H9 (cell line): ENCODE measurements at regions not wholly inside any gene's neighbourhood (a gene's known extent, or its start where the extent isn't known, plus 50 kb on each side); places are given as distances from the start of the nearest gene placed in this dataset.

ENCODE experiments used
- DNase-seq: peaks from one replicate; pipeline ENCODE4 v3.0.0-alpha.2; 2017
- H2AFZ ChIP-seq: one replicate; pipeline ENCODE4 v1.6.1; 2013; ENCODE audit warnings: mild to moderate bottlenecking, low read length, control low read depth, moderate library complexity
- H2AK5ac ChIP-seq: 2 replicates; pipeline ENCODE4 v1.6.1; 2013; ENCODE audit warnings: low read length, control low read depth, mixed read lengths; ENCODE audit not compliant: insufficient read length
- H2BK120ac ChIP-seq: one replicate; pipeline ENCODE4 v1.6.1; 2013; ENCODE audit warnings: low read depth, mild to moderate bottlenecking, low read length, control low read depth, inconsistent platforms; ENCODE audit not compliant: poor library complexity, severe bottlenecking
- H2BK12ac ChIP-seq: 2 replicates; pipeline ENCODE4 v1.6.1; 2013; ENCODE audit warnings: low read length, control low read depth, mixed read lengths, low read depth; ENCODE audit not compliant: insufficient read length
- H2BK15ac ChIP-seq: 2 replicates; pipeline ENCODE4 v1.6.1; 2013; ENCODE audit warnings: low read depth, low read length, control low read depth
- H2BK20ac ChIP-seq: one replicate; pipeline ENCODE4 v1.6.1; 2013; ENCODE audit warnings: low read depth, mild to moderate bottlenecking, low read length, control low read depth, inconsistent platforms; ENCODE audit not compliant: poor library complexity, severe bottlenecking
- H2BK5ac ChIP-seq: 2 replicates; pipeline ENCODE4 v1.6.1; 2013; ENCODE audit warnings: low read length, control low read depth, mixed read lengths; ENCODE audit not compliant: insufficient read length
- H3K14ac ChIP-seq: 2 replicates; pipeline ENCODE4 v1.6.1; 2013; ENCODE audit warnings: low read length, control low read depth; ENCODE audit not compliant: insufficient read depth
- H3K18ac ChIP-seq: 2 replicates; pipeline ENCODE4 v1.6.1; 2013; ENCODE audit warnings: low read depth, mild to moderate bottlenecking, mixed read lengths, low read length, control low read depth; ENCODE audit not compliant: insufficient read length
- H3K23ac ChIP-seq: 2 replicates; pipeline ENCODE4 v1.6.1; 2013; ENCODE audit warnings: low read length, control low read depth, mixed read lengths, low read depth; ENCODE audit not compliant: insufficient read length
- H3K23me2 ChIP-seq: 2 replicates; pipeline ENCODE4 v1.6.1; 2013; ENCODE audit warnings: low read depth, mild to moderate bottlenecking, mixed read lengths, low read length, control low read depth; ENCODE audit not compliant: insufficient read length, poor library complexity, severe bottlenecking
- H3K27ac ChIP-seq: 2 replicates; pipeline ENCODE4 v1.5.1; 2013; ENCODE audit warnings: low read length, control low read depth, mixed read lengths, low read depth; ENCODE audit not compliant: insufficient read length
- H3K27me3 ChIP-seq: 2 replicates; pipeline ENCODE4 v1.6.1; 2013; ENCODE audit warnings: low read length, control low read depth, inconsistent platforms; ENCODE audit not compliant: insufficient read depth
- H3K4ac ChIP-seq: 2 replicates; pipeline ENCODE4 v1.6.1; 2013; ENCODE audit warnings: low read depth, mild to moderate bottlenecking, control low read depth, inconsistent platforms, low read length, moderate library complexity
- H3K4me1 ChIP-seq: 2 replicates; pipeline ENCODE4 v1.6.1; 2013; ENCODE audit warnings: low read length, control low read depth, inconsistent platforms; ENCODE audit not compliant: insufficient read depth
- H3K4me2 ChIP-seq: 2 replicates; pipeline ENCODE4 v1.6.1; 2013; ENCODE audit warnings: low read length, control low read depth, mixed read lengths; ENCODE audit not compliant: insufficient read length, insufficient read depth
- H3K56ac ChIP-seq: 2 replicates; pipeline ENCODE4 v1.6.1; 2013; ENCODE audit warnings: low read depth, mild to moderate bottlenecking, mixed read lengths, low read length, control low read depth; ENCODE audit not compliant: insufficient read length
- H3K79me1 ChIP-seq: 2 replicates; pipeline ENCODE4 v1.6.1; 2013; ENCODE audit warnings: low read depth, mild to moderate bottlenecking, moderate library complexity, low read length, control low read depth, inconsistent platforms; ENCODE audit not compliant: insufficient read depth, poor library complexity, severe bottlenecking
- H3K79me2 ChIP-seq: 2 replicates; pipeline ENCODE4 v1.6.1; 2013; ENCODE audit warnings: low read length, control low read depth, inconsistent platforms; ENCODE audit not compliant: insufficient read depth
- H3K9ac ChIP-seq: 2 replicates; pipeline ENCODE4 v1.6.1; 2013; ENCODE audit warnings: low read length, control low read depth, mixed read lengths; ENCODE audit not compliant: insufficient read length; ENCODE audit errors: extremely low read depth
- H3K9me3 ChIP-seq: one replicate; pipeline ENCODE4 v1.6.1; 2013; ENCODE audit warnings: low read depth, low read length, inconsistent platforms; ENCODE audit not compliant: control insufficient read depth
- H3T11ph ChIP-seq: one replicate; pipeline ENCODE4 v1.6.1; 2013; ENCODE audit warnings: mild to moderate bottlenecking, low read length, control low read depth, inconsistent platforms
- H4K20me1 ChIP-seq: one replicate; pipeline ENCODE4 v1.6.1; 2013; ENCODE audit not compliant: control insufficient read depth, insufficient read length, insufficient read depth
- H4K5ac ChIP-seq: 2 replicates; pipeline ENCODE4 v1.6.1; 2013; ENCODE audit warnings: low read depth, mild to moderate bottlenecking, mixed read lengths, low read length, control low read depth; ENCODE audit not compliant: insufficient read length
- H4K8ac ChIP-seq: replicated peaks from 2 replicates; pipeline ENCODE4 v1.6.1; 2013; ENCODE audit warnings: low read length, control low read depth, mixed read lengths, low read depth; ENCODE audit not compliant: insufficient read length
- H4K91ac ChIP-seq: 2 replicates; pipeline ENCODE4 v1.6.1; 2013; ENCODE audit warnings: low read depth, mild to moderate bottlenecking, moderate library complexity, mixed read lengths, low read length, control low read depth; ENCODE audit not compliant: insufficient read length
- H3K27ac Mint-ChIP-seq, 3 experiments: 2 replicates in 2 of 3; 3 replicates in 1 of 3; pipeline ENCODE4 v1.8.0; 2020 to 2021; ENCODE audit warnings: mixed read lengths in 3 of 3, mild to moderate bottlenecking in 1 of 3, moderate library complexity in 1 of 3
- H3K27me3 Mint-ChIP-seq: 2 replicates; pipeline ENCODE4 v1.8.0; 2021; ENCODE audit warnings: low read depth, mild to moderate bottlenecking, moderate library complexity, mixed read lengths
- H3K36me3 Mint-ChIP-seq, 3 experiments: 2 replicates in 2 of 3; 3 replicates in 1 of 3; pipeline ENCODE4 v1.8.0; 2020 to 2021; ENCODE audit warnings: low read depth in 3 of 3, mixed read lengths in 3 of 3; ENCODE audit not compliant: insufficient read depth in 1 of 3
- H3K4me1 Mint-ChIP-seq, 2 experiments: 2 replicates each; pipeline ENCODE4 v1.8.0; 2020; ENCODE audit warnings: mixed read lengths in 2 of 2
- H3K4me3 Mint-ChIP-seq, 2 experiments: 2 replicates in 1 of 2; 3 replicates in 1 of 2; pipeline ENCODE4 v1.8.0; 2020 to 2021; ENCODE audit warnings: mild to moderate bottlenecking in 2 of 2, mixed read lengths in 2 of 2, moderate library complexity in 1 of 2
- H3K9me3 Mint-ChIP-seq, 2 experiments: 2 replicates in 1 of 2; 3 replicates in 1 of 2; pipeline ENCODE4 v1.8.0; 2020; ENCODE audit warnings: mild to moderate bottlenecking in 2 of 2, mixed read lengths in 2 of 2, moderate library complexity in 1 of 2
- CTCF ChIP-seq: fragments of 200-600 bp; sonication (generic); conservative IDR thresholded peaks from 3 replicates; pipeline ENCODE4 v1.8.0; 2021; ENCODE audit warnings: antibody characterized with exemption, mild to moderate bottlenecking
- WGBS: extraction: QIAGEN DNeasy Blood & Tissue Kit; methylation state at CpG from one replicate; pipeline ENCODE4 v1.1.7; 2013; ENCODE audit warnings: missing lambda C conversion rate, low lambda C conversion rate, mixed read lengths; ENCODE audit not compliant: insufficient read length; ENCODE audit errors: extremely low coverage; 5-methylcytosine and 5-hydroxymethylcytosine counted together

- no peaks in the 10 kb centered on the region for H3K4me1 Mint-ChIP-seq
- no peak overlapping the region for H4K5ac ChIP-seq
- H4K91ac ChIP-seq, result no peak overlapping the region
- H3K18ac ChIP-seq, result no peak overlapping the region
- H3K9me3 Mint-ChIP-seq, result no peaks in the 10 kb centered on the region
- no peak overlapping the region for H3K23ac ChIP-seq
- H3K4ac ChIP-seq, result no peak overlapping the region
- no peak overlapping the region for H3K14ac ChIP-seq
- no peak overlapping the region for H3K9ac ChIP-seq
- H3K79me2 ChIP-seq, result no peaks in the 10 kb centered on the region
- H2BK120ac ChIP-seq, result no peak overlapping the region
- H3K23me2 ChIP-seq, result no peaks in the 10 kb centered on the region
- H2BK20ac ChIP-seq, result no peak overlapping the region
- H3K27me3 ChIP-seq, result no peaks in the 10 kb centered on the region
- H3K4me1 ChIP-seq, result no peaks in the 10 kb centered on the region
- no peak overlapping the region for H3T11ph ChIP-seq
- H3K4me2 ChIP-seq, result no peak overlapping the region
- no peak for TF ChIP-seq CTCF
- H4K20me1 ChIP-seq, result no peaks in the 10 kb centered on the region
- H3K36me3 Mint-ChIP-seq, result no peaks in the 10 kb centered on the region
- no peak overlapping the region for H2BK5ac ChIP-seq
- H4K8ac ChIP-seq, result no peak overlapping the region
- no CpG with 5 or more reads among the region's 4 CpGs for whole genome bisulfite sequencing
- DNase-seq, result no peak
- no peak overlapping the region for H3K27ac ChIP-seq
- no peak overlapping the region for H2BK15ac ChIP-seq
- no peak overlapping the region for H2BK12ac ChIP-seq
- H3K27ac Mint-ChIP-seq, result no peak overlapping the region
- no peaks in the 10 kb centered on the region for H3K9me3 ChIP-seq
- H2AK5ac ChIP-seq, result no peak overlapping the region
- no peaks in the 10 kb centered on the region; the same call in none of the 2 replicates for H3K27me3 Mint-ChIP-seq
- no peak overlapping the region for H3K56ac ChIP-seq
- H3K4me3 Mint-ChIP-seq, result no peak overlapping the region
- no peak overlapping the region for H2AFZ ChIP-seq
- no peaks in the 10 kb centered on the region for H3K79me1 ChIP-seq
Observed at GRCh38 chr10:23610626-23611307, 171.9 kb downstream of the OTUD1 start.
